Gastrocnemius medialis (tissue), 4 donors: ENCODE measurements at regions not wholly inside any gene's neighbourhood (a gene's known extent, or its start where the extent isn't known, plus 50 kb on each side); places are given as distances from the start of the nearest gene placed in this dataset.

Source experiments
- ATAC-seq, 2 donors: fragments of 150-250 bp; one replicate each; pipeline ENCODE4 v1.9.1; 2016
- DNase-seq, 2 donors: peaks; one replicate each; pipeline ENCODE4 v3.0.0-alpha.2; 2019
- H3K27ac ChIP-seq, 4 donors: fragments of 200-600 bp; sonication (generic); 1 replicate in 1 of 4; 2 replicates in 3 of 4; pipeline ENCODE4 v1.5.1; 2016 to 2018; ENCODE audit warnings: mild to moderate bottlenecking in 2 of 4, moderate library complexity in 1 of 4
- H3K27me3 ChIP-seq, 3 donors: fragments of 200-600 bp; sonication (generic) in 2 of 3; 1 replicate in 1 of 3; 2 replicates in 2 of 3; pipeline versions ENCODE4 v1.5.1 to v1.6.0; 2016 to 2019; ENCODE audit warnings: mild to moderate bottlenecking in 1 of 3, moderate library complexity in 1 of 3
- H3K36me3 ChIP-seq, 2 donors: fragments of 200-600 bp; sonication (generic) in 1 of 2; one replicate each; pipeline ENCODE4 v1.5.1; 2017 to 2018
- H3K4me1 ChIP-seq, 2 donors: fragments of 200-600 bp; sonication (generic) in 1 of 2; one replicate each; pipeline ENCODE4 v1.5.1; 2016 to 2017; ENCODE audit warnings: mild to moderate bottlenecking in 2 of 2
- H3K4me3 ChIP-seq, 4 donors: fragments of 200-600 bp; sonication (generic) in 3 of 4; 1 replicate in 1 of 4; 2 replicates in 3 of 4; pipeline ENCODE4 v1.5.1; 2016 to 2019; ENCODE audit warnings: mild to moderate bottlenecking in 2 of 4
- H3K9me3 ChIP-seq, 3 donors: fragments of 200-600 bp; sonication (generic) in 2 of 3; 1 replicate in 1 of 3; 2 replicates in 2 of 3; pipeline ENCODE4 v1.5.1; 2016 to 2019
- POLR2A ChIP-seq, 2 donors: fragments of 450-650 bp; IDR thresholded peaks; one replicate each; pipeline ENCODE4 v1.6.1; 2017; ENCODE audit warnings: antibody characterized with exemption in 2 of 2, mild to moderate bottlenecking in 2 of 2, moderate library complexity in 2 of 2
- in situ Hi-C, 4 donors: fragments of 200-750 bp; cut with MboI; loops; one replicate each; pipeline versions ENCODE4 v1.15.0 to v1.8.0; 2017; ENCODE audit warnings: low sequenced_read_pairs in 4 of 4
- intact Hi-C: fragments of 100-400 bp; cut with DNase I; formaldehyde crosslinking; loops from one replicate; pipeline ENCODE4 v1.15.1; 2023; ENCODE audit warnings: low total_unique reads
- TF ChIP-seq, protein P1 (sequence below), 5 experiments: fragments of 450-650 bp in 3 of 5; fragments of 200-600 bp in 2 of 5; sonication (generic) in 2 of 5; IDR thresholded peaks in 4 of 5; conservative IDR thresholded peaks in 1 of 5; 1 replicate in 4 of 5; 2 replicates in 1 of 5; pipeline ENCODE4 v1.5.1; 2016 to 2019; ENCODE audit warnings: antibody characterized with exemption in 5 of 5, mild to moderate bottlenecking in 3 of 5, moderate library complexity in 3 of 5

DNA sequence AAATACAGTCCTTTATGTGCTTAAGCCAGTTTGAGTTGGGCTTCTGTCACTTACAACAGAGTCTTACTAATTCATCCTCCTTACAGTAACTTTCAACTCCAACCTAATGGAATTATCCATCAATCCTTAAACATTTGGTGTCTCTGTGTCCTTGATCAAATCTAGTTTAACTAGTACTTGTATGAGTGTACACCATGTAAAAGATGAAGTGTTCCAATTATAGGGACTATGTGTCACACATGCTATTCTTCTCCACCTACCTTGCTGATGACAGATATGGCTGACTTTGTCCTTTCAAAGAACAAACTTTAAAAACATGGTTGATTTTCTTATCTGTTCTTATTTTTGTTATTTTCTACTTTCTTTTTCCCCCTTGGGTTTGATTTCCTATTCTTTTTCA, 60.4 kb upstream of the NBPF3 start:
- H3K36me3 ChIP-seq, result no peaks in the 10 kb centered on the region
- no peaks in the 10 kb centered on the region for H3K9me3 ChIP-seq
- intact Hi-C loops, result no loop called here
- H3K4me1 ChIP-seq, result no peaks in the 10 kb centered on the region
- in situ Hi-C loops, result no loop called here
- DNase-seq (no peak), ATAC-seq (no peak)
- no peak overlapping the region for H3K27ac ChIP-seq
- H3K4me3 ChIP-seq, result no peak overlapping the region
- TF ChIP-seq, protein P1, sequence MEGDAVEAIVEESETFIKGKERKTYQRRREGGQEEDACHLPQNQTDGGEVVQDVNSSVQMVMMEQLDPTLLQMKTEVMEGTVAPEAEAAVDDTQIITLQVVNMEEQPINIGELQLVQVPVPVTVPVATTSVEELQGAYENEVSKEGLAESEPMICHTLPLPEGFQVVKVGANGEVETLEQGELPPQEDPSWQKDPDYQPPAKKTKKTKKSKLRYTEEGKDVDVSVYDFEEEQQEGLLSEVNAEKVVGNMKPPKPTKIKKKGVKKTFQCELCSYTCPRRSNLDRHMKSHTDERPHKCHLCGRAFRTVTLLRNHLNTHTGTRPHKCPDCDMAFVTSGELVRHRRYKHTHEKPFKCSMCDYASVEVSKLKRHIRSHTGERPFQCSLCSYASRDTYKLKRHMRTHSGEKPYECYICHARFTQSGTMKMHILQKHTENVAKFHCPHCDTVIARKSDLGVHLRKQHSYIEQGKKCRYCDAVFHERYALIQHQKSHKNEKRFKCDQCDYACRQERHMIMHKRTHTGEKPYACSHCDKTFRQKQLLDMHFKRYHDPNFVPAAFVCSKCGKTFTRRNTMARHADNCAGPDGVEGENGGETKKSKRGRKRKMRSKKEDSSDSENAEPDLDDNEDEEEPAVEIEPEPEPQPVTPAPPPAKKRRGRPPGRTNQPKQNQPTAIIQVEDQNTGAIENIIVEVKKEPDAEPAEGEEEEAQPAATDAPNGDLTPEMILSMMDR (IDR thresholded peaks at IDR 0.05 in 4 of 5, conservative IDR thresholded peaks at IDR 0.05 in 1 of 5), result no peak
- no peak for TF ChIP-seq POLR2A (IDR thresholded peaks at IDR 0.05)
- peaks cover 6 to 16% (median 10%) of the 10 kb centered on the region in 3 donors for H3K27me3 ChIP-seq

DNA sequence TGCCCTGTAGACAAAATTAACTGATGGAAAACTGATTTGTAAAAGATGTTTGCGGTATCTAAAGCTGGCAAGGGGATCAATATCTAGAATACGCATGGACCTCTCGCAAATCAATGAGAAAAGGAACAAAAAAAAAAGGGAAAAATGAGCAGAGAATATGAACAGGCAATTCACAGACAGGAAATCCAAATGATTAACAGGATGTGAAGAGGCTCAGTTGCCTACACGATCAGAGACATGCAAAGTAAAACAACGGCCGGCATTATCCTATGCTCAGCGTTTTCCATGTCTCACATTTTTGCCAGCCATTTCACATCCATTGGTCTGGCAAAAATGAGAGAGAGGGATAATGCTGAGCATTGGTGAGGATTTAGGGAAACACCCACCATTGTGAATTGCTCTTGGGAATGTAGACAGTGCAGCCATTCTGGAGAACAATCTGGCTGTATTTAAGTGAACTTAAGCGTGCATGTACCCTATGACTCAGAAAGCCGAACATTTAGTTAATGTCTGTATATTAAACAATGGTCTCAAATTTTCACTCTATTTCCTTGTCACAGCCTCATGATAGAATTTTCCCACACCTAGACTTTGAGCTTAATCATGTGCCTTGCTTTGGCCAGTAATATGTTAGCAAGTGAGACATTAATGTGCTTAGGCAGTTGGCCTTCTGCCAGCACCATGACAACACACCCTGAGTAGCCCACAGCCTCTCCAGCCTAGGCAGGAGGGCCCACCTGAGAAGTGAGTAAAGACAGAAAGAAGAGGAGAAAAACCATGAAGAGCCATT, 61.0 kb upstream of the NBPF3 start:
- in situ Hi-C loops, result no loop called here

DNA sequence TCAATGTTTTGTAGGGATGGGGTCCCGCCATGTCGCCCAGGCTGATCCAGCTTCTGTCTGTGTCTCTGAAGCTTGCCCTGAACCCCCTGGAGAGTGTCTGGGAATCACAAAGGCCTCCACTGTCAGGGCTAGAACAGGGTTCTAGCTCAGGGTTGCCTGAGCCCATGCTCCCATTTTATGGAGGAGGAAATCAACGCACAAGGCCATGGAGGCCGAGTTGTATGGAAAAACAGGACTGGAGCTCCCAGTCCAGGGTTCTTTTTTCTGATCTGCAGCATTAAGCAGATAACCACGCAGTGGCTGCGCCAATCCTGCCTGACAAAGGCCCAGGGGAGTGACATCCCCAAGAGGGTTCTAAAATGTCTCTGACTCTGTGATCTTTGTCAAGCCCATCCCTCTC, 67.6 kb upstream of the NBPF3 start:
- Histone ChIP-seq H3K4me1 (no peaks in the 10 kb centered on the region), H3K27ac (no peak overlapping the region), H3K27me3 (no peaks in the 10 kb centered on the region), H3K4me3 (no peak overlapping the region), H3K36me3 (no peaks in the 10 kb centered on the region), H3K9me3 (no peaks in the 10 kb centered on the region)
- in situ Hi-C loops (loop anchor here in 2 of 4 donors (25.0 kb wide), 2 partner anchors 660 to 685 kb away; partner anchors contain the start of gene KIF17 (in 1 of the 2)), intact Hi-C loops (no loop called here)
- DNase-seq, result no peak
- no peak for TF ChIP-seq POLR2A (IDR thresholded peaks at IDR 0.05)
- TF ChIP-seq, protein P1 (IDR thresholded peaks at IDR 0.05 in 4 of 5, conservative IDR thresholded peaks at IDR 0.05 in 1 of 5), result no peak
- no peak for ATAC-seq

More for the DNA sequence above, 61.0 kb upstream of the NBPF3 start:
- intact Hi-C loops, result no loop called here
- H3K4me1 ChIP-seq, result no peaks in the 10 kb centered on the region
- H3K27me3 ChIP-seq, result peaks cover 6 to 13% (median 10%) of the 10 kb centered on the region in 3 donors
- ATAC-seq (no peak), DNase-seq (no peak)
- H3K9me3 ChIP-seq, result no peaks in the 10 kb centered on the region
- H3K27ac ChIP-seq, result no peak overlapping the region
- no peak overlapping the region for H3K4me3 ChIP-seq
- TF ChIP-seq, protein P1 (IDR thresholded peaks at IDR 0.05 in 4 of 5, conservative IDR thresholded peaks at IDR 0.05 in 1 of 5), result no peak
- TF ChIP-seq POLR2A (IDR thresholded peaks at IDR 0.05), result no peak
- H3K36me3 ChIP-seq, result no peaks in the 10 kb centered on the region

DNA sequence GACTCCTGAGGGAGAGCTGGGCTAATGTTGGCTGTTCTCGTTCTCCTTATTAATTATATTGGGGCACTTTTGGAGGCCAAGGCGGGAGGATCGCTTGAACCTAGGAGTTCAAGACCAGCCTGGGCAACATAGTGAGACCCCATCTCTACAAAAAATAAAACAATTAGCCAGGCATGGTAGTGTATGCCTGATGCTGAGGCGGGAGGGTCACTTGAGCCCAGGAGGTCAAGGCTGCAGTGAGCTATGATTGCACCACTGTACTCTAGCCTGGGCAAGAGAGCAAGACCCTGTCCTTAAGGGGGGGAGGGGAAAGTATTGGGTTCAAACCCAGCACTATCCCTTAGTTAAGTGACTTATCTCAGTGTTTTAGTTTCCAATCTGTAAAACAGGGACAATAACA, 70.0 kb upstream of the NBPF3 start:
- DNase-seq (no peak), ATAC-seq (no peak)
- Histone ChIP-seq H3K36me3 (no peaks in the 10 kb centered on the region), H3K4me3 (no peak overlapping the region), H3K27me3 (no peaks in the 10 kb centered on the region), H3K9me3 (no peaks in the 10 kb centered on the region), H3K27ac (no peak overlapping the region), H3K4me1 (no peaks in the 10 kb centered on the region)
- TF ChIP-seq POLR2A (IDR thresholded peaks at IDR 0.05), result no peak
- TF ChIP-seq, protein P1 (IDR thresholded peaks at IDR 0.05 in 4 of 5, conservative IDR thresholded peaks at IDR 0.05 in 1 of 5), result no peak
- in situ Hi-C loops, result loop anchor here (5.0 to 25.0 kb wide), 5 partner anchors 133 to 683 kb away; partner anchors contain the start of gene KIF17 (in 1 of the 4)
- intact Hi-C loops, result no loop called here
